GM21717 (cell line): ENCODE measurements at regions not wholly inside any gene's neighbourhood (a gene's known extent, or its start where the extent isn't known, plus 50 kb on each side); places are given as distances from the start of the nearest gene placed in this dataset.
"Not testable (repeated sequence)": the region's sequence is repeated elsewhere in the genome, so short reads cannot be mapped to it uniquely, and the experiment has no call there.

Experiments
- ATAC-seq: cut with Tn5 transposase; IDR thresholded peaks from one replicate; pipeline ENCODE4 v1.9.1; 2021; ENCODE audit warnings: mild to moderate bottlenecking, moderate library complexity; ENCODE audit not compliant: unreplicated experiment

DNA sequence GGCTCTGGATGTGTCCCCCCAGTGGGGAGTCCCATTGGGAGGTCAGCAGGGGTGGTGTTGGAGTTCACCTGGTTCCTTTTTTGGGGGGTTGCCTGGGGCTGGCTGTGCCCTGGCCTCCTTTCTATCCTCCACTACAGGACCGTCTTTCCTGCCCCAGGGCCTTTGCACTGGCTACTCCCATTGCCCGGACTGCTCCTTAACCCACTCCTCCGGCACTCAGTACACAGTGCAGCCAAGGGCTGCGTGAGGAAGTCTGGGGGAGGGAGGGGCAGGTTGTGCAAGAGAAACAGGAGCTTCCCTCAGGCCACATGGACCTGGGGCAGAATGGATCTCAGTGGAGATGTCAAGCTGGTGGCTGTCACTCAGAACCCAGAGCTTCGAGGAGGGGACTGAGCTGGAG, 429.3 kb upstream of the SULF2 start:
- no peak for ATAC-seq

DNA sequence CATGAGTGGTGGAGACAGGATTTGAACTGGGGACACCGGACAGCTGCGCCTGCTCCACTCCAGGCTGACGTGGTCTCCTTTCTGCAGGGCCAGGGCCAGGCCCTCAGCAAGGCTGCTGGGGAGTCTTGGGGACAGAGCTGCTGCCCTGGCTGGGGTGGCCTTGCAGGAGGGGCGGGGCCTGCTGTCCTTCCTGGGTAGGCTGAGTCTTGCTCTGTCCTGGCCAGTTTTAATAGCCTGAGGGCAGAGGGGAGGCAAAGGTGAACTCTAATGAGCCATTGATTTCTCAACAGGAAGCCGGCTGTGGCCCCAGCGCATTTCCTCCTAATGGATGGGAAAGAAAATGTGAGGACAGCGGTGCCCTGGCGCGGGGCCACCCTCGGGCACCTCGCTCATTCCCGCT, 428.4 kb upstream of the SULF2 start:
- not testable (repeated sequence) for ATAC-seq

DNA sequence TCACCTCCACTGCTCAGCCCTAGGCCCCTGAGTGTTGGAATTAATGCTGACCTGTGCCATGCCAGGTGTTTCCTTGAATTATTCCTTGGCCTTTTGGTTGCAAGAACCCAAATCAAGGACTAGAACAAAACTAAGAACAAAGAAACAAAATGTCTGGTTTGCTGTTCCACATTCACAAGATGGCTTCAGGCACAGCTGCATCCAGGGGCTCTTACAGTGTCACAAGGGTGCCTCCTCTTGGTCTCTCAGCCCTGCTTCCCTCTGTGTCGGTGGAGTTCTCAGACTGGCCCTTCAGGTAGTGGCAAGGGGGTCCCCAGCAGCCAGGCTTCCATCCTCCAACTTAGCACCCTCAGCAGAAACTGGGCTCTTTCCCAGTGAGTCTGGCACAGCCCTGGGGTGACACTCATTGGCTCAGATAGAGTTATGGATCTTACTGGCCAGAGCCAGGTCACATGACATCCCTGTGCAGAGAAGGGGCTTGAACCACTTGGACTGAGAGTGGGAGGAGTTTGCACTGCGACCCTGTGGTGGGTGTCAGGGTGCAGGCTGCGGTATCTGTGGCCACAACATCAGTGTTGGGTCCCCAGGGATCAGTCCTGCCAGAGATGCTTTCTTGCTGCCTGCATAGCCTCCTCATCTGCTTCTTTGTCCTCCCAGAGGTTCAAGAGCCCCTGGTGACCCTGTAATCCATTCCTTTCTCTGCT, 427.7 kb upstream of the SULF2 start:
- ATAC-seq, result no peak

DNA sequence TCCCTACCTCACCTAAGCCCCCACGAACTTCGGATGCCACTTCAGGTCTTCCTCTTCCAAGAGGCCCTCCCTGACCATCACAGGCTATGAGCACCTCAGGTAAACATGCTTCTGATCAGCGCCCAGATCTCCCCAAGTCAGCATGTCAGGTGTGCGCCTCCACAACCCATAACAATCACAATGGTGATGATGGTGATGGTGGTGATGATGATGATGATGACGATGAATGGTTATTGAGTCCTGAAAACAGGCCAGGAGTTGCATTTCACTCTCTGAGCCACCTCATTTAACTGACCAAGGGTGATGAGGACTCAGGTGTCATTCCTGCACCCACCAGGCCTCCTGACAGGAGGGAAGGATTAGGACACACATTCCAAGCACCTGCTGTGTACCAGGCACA, 426.6 kb upstream of the SULF2 start:
- ATAC-seq, result no peak

DNA sequence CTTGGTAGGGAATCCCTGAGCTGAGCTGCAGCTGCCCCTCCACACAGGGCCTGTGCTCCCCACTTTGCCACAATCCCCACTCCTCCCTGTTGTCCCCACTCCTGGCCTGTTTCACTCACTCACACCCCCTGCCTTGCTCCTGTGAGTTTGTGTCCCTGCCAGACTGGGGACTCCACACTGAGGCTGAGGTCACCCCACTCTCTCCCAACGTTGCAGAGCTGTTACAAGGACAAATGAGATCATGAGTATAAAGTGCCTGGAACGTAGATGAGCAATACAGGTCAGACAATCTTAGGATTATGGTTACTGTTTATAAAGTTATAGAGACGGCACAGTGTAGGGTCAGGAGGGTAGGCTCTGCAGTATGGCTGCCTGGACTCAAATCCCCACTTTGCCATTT, 426.0 kb upstream of the SULF2 start:
- no peak for ATAC-seq

DNA sequence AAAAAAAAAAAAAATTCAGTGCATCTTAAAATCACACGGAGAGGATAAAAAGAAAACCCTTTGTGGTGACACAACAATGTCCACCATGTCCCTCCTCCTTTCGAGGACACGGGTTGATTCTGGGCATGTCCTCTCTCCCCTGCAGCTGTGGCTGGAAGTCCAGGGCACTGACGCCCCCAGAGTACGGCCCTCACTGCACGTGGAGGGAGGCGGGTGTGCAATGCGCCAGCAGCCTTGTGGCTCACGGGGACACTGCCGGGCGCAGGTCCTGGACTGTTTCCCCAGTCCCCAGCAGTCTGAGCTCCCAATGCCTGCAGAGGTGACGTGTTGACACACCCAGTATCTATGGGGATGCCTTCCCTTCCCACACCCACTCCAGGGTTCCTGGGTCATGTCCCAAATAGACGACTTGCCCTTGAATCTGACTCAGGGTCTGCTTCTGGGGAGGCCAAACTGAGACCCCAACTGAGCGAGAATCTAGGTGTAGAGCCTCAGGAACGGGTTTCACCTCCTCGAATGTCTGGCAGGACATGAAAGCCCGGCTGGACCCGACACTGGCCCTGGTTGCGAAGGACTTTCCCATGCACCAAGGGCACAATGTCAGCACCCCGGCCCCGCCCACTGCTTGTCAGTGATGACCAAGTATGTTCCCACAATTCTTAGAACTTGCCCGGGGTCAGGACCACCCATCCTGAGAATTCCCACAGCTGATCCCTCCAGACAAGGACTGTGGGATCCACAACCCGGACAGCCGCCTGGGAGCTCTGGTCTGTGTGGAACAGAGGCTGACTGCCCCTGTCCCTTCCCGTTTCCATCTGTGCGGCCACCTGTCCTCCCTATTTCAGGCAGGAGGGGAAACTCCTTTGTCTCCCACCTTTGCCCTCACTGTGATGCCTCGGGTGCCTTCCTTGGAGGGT, 425.1 kb upstream of the SULF2 start:
- no peak for ATAC-seq

DNA sequence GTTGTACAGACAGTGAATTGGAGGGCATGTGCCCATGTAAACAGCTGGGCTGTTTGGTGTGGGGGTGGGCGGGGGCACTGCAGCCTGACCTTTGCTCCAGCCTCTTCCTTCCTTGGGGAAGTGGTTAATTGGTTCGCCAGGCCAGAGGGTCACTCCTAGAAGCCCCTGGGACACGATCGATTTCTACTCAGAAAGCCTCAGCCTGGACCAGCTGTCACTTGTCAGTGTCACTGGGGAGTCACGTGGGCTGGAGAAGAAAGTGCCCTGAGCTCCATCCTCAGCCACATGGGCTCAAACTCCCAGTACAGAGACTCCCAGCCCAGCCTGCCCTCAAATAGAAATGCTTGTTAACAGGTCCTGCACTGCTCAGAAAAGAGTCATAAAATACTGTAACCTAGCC, 423.8 kb upstream of the SULF2 start:
- no peak for ATAC-seq

DNA sequence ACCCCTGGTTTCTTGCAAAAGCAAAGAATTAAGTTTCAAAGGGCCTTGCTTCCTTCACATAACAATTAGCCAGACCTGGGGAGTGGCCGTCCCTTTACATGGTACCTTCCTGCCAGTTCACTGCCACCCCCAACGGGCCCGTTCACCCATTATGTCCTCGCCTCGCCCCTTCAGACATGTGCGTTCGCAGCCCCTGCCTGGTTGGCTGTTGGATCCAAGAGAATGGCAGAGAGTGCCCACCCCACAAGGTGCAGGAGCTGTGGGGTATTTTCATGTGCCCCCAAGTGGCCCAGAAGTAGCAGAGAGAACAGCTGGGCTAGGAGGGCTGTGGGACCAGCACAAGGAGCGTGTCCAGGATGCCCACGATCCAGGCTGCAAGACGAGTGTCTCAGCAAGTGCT, 422.9 kb upstream of the SULF2 start:
- no peak for ATAC-seq

DNA sequence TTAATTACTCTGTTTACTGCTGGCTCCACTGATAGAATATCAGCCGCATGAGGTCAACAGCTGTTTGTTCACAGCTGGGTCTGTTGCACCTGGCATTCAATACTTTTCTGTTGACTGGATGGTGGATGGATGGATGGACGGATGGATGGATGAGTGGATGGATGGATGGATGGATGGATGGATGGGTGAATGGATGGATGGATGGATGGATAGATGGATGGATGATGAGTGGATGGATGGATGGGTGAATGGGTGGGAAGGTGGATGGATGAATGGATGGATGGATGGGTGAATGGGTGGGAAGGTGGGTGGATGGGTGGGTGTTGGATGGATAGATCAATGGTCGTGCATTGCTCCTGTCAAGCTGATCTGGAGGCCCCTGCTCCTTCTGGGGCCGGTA, 422.2 kb upstream of the SULF2 start:
- no peak for ATAC-seq

DNA sequence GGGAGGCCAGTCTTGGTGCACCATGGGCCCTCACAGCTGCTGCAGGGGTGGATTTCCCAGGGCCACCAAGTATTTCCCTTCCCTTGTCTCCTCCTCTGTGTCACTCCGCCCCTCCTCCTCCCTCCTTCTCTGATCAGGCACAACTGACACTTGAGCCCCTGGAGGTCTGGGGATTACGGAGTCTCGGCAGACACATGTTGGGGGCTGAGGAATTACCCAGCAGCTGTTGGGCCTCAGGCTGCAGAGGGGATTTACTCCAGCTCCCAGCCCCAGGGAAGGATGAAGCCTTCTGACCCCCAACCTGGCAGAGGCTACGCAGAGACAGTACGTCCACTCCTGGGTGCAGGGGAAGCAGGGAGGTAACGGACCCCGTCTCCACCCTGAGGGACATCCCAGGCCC, 420.5 kb upstream of the SULF2 start:
- no peak for ATAC-seq

DNA sequence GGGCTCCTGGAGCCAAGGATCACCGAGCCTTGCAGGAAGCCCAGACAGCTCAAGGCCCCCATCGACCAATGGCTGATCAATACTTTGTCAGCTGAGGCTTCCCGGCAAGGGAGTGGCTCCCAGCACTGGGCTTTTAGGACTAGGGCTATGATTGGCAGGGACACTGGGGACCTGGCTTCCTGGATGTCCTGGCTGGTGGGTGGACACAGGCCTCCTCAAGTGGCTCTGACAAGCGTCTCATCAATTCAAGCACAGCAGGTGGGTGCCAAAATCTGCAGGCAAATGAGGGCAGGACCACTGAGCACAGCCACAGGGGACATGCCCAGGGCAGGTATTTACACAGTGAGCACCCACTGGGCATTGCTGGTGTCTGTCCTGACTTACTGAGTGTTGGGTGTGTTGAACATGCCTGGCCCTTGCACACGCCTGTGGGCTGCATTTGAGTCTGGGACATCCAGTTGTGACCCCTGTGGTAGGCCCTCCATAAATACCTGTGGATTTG, 420.1 kb upstream of the SULF2 start:
- no peak for ATAC-seq

DNA sequence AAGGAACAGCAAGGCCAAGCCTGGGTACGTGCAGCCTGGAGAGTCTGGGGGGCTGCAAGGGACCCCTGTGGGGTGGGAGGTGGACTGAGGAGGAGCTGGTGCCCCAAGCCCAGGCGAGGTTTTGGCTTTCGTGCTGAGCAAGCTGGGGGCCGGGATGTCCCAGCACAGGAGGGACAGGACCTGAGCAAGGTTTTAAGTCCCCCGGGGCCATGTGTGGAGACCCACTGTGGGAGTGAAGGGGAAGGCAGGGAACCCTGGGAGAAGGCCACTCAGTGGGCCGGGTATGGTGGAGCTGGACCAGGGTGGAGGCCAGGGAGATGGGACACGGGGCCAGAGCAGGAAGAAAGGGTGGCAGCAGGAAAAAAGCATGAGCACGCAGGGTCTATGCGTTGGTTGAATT, 419.2 kb upstream of the SULF2 start:
- no peak for ATAC-seq

DNA sequence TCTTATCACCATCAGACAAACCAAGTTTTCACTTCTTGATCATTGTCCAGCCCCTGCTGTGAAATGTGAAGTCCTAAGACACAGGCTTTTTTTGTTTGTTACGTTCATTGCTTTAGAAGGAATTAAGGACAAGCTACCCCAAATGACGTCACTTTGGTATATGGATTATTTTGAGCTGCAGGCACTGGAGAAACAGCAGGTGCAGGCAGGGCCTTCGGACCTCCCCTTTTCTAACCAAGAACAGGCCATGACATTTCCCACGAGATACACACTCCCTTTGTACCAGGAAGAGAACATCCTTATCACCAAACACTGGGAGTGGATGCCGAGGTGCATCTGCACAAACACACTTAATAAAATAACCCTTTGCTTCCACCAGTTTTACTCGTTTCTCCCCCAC, 418.0 kb upstream of the SULF2 start:
- ATAC-seq, result no peak

DNA sequence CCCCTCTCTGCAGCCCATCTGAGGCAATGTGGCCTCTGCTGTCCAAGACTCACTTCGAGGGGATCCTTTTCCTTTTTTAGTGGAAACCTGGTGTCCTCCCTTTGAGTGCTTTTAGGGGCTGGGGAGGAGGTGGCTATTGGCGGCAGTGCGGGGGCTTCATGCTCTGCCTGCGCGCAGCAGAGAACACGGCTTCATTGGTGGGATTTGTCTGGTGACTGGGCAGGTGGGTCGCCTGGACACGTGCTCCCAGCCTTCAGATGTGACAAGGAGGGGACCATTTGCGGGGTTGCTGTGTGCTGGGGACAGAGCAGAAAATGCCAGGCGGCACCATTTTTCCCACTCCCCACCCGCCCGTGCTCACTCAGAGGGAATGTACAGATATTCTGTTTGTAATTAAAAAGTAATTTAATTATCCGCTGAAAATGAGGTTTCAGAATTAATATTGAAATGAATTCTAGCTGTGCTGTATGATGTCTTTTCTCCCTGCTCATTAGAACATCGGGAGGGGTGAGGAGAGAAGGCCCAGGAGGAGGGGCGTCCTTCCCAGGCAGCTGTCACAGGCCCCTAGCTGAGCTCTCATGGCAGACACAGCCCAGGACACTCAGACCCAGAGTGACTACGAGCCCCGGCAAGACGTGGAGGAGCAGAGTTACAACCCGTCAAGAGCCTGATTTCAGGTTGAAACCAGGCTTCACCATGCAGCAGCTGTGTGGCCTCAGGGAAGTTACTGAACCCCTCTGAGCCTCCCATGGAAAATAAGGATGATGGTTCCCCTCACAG, 417.2 kb upstream of the SULF2 start:
- ATAC-seq, result no peak

DNA sequence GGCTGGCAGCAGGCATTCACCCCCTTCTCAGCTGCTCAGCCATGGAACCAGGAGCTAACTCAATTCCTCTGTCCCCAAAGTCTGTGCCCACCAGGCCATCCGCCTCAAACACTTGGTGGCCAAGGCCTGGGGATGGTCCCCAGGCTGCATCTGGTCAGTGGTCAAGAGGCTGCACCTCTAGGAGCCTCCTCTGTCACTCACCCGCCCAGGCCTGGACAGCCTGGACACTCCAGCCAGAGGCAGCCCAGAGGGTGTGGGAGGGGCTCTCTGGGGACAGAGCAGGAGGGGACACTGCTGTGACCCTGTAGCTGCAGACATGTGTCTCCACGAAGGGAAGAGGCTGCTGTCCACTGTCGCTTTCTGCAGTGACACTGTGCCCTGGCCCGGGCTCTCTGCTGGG, 416.6 kb upstream of the SULF2 start:
- ATAC-seq, result no peak

DNA sequence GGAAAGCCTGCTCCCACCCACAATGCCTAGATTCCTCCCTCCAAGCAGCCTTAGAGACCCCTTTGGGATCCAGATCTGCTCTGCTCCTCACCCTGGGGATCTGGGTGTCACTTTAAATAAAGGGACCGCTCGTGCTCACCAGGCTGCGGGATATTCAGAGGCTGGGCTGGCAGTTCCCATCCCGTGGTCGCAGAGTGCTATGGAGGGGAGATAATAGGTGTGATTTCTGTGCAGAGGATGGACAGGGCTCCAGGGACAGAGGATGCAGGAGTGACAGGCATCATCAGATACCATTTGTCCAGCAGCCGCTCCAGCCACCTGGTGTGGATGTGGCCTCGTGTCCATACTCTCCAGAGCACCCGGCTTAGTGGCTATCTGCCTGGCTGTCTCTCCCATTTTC, 415.9 kb upstream of the SULF2 start:
- no peak for ATAC-seq

DNA sequence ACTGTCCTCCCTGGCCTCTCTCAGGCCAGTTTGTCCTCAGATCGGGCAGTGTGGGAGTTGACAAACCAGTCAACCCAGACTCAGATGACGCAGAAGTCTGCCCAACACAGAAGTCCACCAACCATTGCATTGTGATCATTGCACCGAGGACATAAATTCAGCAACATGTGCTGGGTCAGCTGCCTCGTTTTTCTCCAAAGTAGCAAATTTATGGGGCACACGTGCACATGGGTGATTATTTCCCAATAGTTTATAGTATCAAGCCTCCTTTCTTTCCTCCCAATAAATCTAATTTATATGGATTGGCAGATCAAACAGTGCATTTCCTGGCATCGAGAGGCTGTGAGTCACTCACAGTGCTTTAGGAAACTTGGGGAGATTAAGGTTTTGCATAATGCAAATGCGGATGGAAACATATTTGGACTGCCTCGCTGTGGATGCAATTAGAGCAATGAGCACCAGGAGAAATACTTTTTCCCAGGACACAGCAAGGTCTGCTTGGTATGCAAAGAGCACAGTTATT, 413.7 kb upstream of the SULF2 start:
- ATAC-seq, result no peak

DNA sequence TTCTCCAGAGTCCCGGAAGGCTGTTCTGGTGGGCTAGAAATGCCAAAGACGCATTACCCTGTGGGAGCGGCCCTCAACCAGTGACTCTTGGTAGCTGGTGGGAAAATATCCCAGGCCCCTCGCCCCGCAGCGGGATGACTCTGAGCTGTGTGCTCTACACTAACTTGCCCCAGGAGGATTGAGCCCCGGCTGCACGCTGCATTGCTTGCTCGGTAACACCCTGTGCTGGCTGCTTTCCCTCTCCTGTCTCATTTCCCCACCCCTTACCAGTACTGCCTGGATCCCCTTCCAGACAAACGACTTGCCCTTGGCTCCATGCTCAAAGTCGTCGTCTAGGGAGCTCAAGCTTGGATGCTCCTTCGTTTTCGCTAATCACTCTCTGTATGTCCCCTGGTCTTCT, 411.8 kb upstream of the SULF2 start:
- ATAC-seq, result no peak

DNA sequence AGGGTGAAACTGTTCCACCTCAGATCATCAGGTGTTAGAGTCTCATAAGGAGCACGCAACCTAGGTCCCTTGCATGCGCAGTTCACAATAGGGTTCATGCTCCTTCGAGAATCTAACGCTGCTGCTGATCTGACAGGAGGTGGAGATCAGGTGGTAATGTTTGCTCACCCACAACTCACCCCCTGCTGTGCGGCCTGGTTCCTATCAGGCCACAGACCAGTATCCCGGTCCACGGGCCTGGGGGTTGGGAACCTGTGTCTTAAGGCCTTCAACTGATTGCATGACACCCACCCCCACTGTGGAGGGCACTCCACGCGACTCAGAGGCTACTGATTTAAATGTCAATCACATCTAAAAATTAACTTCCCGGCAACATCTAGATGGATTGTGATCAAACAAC, 411.2 kb upstream of the SULF2 start:
- ATAC-seq, result no peak

DNA sequence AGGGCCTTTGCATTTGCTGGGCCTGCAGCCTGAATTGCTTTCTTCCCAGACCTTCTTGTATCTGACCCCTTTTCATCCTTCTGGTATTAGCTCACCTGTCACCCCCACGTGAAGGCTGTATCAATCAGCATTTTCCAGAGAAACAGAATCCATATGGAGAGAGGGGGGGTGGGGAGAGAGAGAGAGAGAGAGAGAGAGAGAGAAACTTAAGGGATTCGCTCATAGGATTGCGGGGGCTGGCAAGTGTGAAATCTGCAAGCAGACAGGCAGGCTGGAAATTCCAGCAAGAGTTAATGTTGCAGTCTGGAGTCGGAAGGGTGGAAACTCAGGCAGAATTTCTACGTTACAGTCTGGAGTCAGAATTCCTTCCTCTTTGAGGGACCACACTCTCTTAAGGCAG, 410.7 kb upstream of the SULF2 start:
- ATAC-seq, result no peak
